ENCODE measurements at regions not wholly inside any gene's neighbourhood (a gene's known extent, or its start where the extent isn't known, plus 50 kb on each side); places are given as distances from the start of the nearest gene placed in this dataset.

GRCh38 chr14:25944020-25944419, 653.8 kb downstream of the NOVA1 start:
- TF ChIP-seq TOX (CRISPR knock-in tag; IDR thresholded peaks at IDR 0.05; ENCODE audit: borderline replicate concordance) (no peak), SNAI2 (CRISPR knock-in tag; IDR thresholded peaks at IDR 0.05) (no peak), TCF4 (CRISPR knock-in tag; IDR thresholded peaks at IDR 0.05; ENCODE audit: borderline replicate concordance) (no peak), PPARA (CRISPR knock-in tag; IDR thresholded peaks at IDR 0.05; ENCODE audit: borderline replicate concordance) (no peak)
- TF ChIP-seq, protein P1, sequence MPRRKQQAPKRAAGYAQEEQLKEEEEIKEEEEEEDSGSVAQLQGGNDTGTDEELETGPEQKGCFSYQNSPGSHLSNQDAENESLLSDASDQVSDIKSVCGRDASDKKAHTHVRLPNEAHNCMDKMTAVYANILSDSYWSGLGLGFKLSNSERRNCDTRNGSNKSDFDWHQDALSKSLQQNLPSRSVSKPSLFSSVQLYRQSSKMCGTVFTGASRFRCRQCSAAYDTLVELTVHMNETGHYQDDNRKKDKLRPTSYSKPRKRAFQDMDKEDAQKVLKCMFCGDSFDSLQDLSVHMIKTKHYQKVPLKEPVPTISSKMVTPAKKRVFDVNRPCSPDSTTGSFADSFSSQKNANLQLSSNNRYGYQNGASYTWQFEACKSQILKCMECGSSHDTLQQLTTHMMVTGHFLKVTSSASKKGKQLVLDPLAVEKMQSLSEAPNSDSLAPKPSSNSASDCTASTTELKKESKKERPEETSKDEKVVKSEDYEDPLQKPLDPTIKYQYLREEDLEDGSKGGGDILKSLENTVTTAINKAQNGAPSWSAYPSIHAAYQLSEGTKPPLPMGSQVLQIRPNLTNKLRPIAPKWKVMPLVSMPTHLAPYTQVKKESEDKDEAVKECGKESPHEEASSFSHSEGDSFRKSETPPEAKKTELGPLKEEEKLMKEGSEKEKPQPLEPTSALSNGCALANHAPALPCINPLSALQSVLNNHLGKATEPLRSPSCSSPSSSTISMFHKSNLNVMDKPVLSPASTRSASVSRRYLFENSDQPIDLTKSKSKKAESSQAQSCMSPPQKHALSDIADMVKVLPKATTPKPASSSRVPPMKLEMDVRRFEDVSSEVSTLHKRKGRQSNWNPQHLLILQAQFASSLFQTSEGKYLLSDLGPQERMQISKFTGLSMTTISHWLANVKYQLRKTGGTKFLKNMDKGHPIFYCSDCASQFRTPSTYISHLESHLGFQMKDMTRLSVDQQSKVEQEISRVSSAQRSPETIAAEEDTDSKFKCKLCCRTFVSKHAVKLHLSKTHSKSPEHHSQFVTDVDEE (CRISPR knock-in tag; IDR thresholded peaks at IDR 0.05) = no peak
- no peak for ATAC-seq

GRCh38 chr14:25943329-25943728, 654.5 kb downstream of the NOVA1 start:
- no peak for TF ChIP-seq CREB5 (CRISPR knock-in tag; IDR thresholded peaks at IDR 0.05; ENCODE audit: low read depth)
- no peak for TF ChIP-seq GLIS3 (CRISPR knock-in tag; IDR thresholded peaks at IDR 0.05)
- TF ChIP-seq ZNF70 (CRISPR knock-in tag; IDR thresholded peaks at IDR 0.05) = no peak
- no peak for TF ChIP-seq ZNF8 (CRISPR knock-in tag; IDR thresholded peaks at IDR 0.05)
- no peak for TF ChIP-seq TCF4 (CRISPR knock-in tag; IDR thresholded peaks at IDR 0.05; ENCODE audit: borderline replicate concordance)
- no peak for TF ChIP-seq CSDC2 (CRISPR knock-in tag; IDR thresholded peaks at IDR 0.05)
- no peak for TF ChIP-seq BACH2 (CRISPR knock-in tag; IDR thresholded peaks at IDR 0.05; ENCODE audit: borderline replicate concordance)

GRCh38 chr14:25942090-25942489, 655.7 kb downstream of the NOVA1 start:
- TF ChIP-seq CREB5 (CRISPR knock-in tag; IDR thresholded peaks at IDR 0.05; ENCODE audit: low read depth) = no peak
- no peak for TF ChIP-seq ESRRG (CRISPR knock-in tag; IDR thresholded peaks at IDR 0.05)
- TF ChIP-seq ZFP30 (CRISPR knock-in tag; IDR thresholded peaks at IDR 0.05) = no peak
- no peak for TF ChIP-seq TCF4 (CRISPR knock-in tag; IDR thresholded peaks at IDR 0.05; ENCODE audit: borderline replicate concordance)
- no peak for TF ChIP-seq PPARA (CRISPR knock-in tag; IDR thresholded peaks at IDR 0.05; ENCODE audit: borderline replicate concordance)
- TF ChIP-seq, protein P1 (CRISPR knock-in tag; IDR thresholded peaks at IDR 0.05) = no peak
- no peak for TF ChIP-seq ZC3H10 (CRISPR knock-in tag; IDR thresholded peaks at IDR 0.05)
- TF ChIP-seq ARNTL (CRISPR knock-in tag; IDR thresholded peaks at IDR 0.05; ENCODE audit: borderline replicate concordance, low read depth) = no peak
- TF ChIP-seq OSR1 (CRISPR knock-in tag; IDR thresholded peaks at IDR 0.05) = no peak
- TF ChIP-seq ZNF70 (CRISPR knock-in tag; IDR thresholded peaks at IDR 0.05) = no peak
- TF ChIP-seq RARB (CRISPR knock-in tag; IDR thresholded peaks at IDR 0.05) = no peak
- TF ChIP-seq SNAI2 (CRISPR knock-in tag; IDR thresholded peaks at IDR 0.05) = no peak
- ATAC-seq = no peak

More at GRCh38 chr14:25943329-25943728, 654.5 kb downstream of the NOVA1 start:
- no peak for ATAC-seq

- TF ChIP-seq PATZ1 (CRISPR knock-in tag; IDR thresholded peaks at IDR 0.05; ENCODE audit: borderline replicate concordance) (no peak), OSR1 (CRISPR knock-in tag; IDR thresholded peaks at IDR 0.05) (no peak), ZFP3 (CRISPR knock-in tag; IDR thresholded peaks at IDR 0.05) (no peak), ESRRG (CRISPR knock-in tag; IDR thresholded peaks at IDR 0.05) (no peak), ZNF565 (CRISPR knock-in tag; conservative IDR thresholded peaks at IDR 0.05; ENCODE audit: low read depth) (no peak), RARB (CRISPR knock-in tag; IDR thresholded peaks at IDR 0.05) (no peak), TOX (CRISPR knock-in tag; IDR thresholded peaks at IDR 0.05; ENCODE audit: borderline replicate concordance) (no peak), ZFP30 (CRISPR knock-in tag; IDR thresholded peaks at IDR 0.05) (no peak), BACH2 (CRISPR knock-in tag; IDR thresholded peaks at IDR 0.05; ENCODE audit: borderline replicate concordance) (no peak), SNAI2 (CRISPR knock-in tag; IDR thresholded peaks at IDR 0.05) (no peak)
- no peak for ATAC-seq
Observed at GRCh38 chr14:25933731-25934130, 664.1 kb downstream of the NOVA1 start.
